ENCODE measurements at regions not wholly inside any gene's neighbourhood (a gene's known extent, or its start where the extent isn't known, plus 50 kb on each side); places are given as distances from the start of the nearest gene placed in this dataset.

DNA sequence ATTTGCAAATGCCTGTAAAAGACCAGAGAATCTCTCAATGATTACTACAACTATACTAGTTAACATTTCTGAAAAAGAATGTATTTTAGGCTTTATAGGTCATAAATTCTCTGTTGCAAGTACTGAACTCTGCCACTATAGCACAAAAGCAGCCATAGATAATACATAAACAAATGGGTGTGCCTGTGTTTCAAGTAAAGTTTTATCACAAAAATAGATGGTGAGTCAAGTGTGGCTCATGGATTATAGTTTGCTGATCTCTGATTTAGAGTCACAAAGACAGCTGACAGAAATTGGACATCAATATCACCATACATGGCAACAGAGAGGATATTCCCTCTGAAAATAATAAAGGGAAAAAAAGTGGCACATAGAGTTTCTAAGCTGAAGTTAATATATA, 68.1 kb downstream of the FSCB start:
- no peak overlapping the region for H3K4me3 ChIP-seq (ENCODE audit: low read depth, low read length)
- in situ Hi-C loops (cut with HindIII; ENCODE audit: low pct_ligation_motif_present, low sequenced_read_pairs), result no loop called here
- TF ChIP-seq, protein P1, sequence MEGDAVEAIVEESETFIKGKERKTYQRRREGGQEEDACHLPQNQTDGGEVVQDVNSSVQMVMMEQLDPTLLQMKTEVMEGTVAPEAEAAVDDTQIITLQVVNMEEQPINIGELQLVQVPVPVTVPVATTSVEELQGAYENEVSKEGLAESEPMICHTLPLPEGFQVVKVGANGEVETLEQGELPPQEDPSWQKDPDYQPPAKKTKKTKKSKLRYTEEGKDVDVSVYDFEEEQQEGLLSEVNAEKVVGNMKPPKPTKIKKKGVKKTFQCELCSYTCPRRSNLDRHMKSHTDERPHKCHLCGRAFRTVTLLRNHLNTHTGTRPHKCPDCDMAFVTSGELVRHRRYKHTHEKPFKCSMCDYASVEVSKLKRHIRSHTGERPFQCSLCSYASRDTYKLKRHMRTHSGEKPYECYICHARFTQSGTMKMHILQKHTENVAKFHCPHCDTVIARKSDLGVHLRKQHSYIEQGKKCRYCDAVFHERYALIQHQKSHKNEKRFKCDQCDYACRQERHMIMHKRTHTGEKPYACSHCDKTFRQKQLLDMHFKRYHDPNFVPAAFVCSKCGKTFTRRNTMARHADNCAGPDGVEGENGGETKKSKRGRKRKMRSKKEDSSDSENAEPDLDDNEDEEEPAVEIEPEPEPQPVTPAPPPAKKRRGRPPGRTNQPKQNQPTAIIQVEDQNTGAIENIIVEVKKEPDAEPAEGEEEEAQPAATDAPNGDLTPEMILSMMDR (IDR thresholded peaks at IDR 0.05; ENCODE audit: low read depth, low read length, missing control alignments), result no peak
- no peaks in the 10 kb centered on the region for H3K27me3 ChIP-seq (replicated peaks)
- H3K36me3 ChIP-seq (replicated peaks), result no peaks in the 10 kb centered on the region
- no peak for DNase-seq
- H3K27ac ChIP-seq, result no peak overlapping the region

DNA sequence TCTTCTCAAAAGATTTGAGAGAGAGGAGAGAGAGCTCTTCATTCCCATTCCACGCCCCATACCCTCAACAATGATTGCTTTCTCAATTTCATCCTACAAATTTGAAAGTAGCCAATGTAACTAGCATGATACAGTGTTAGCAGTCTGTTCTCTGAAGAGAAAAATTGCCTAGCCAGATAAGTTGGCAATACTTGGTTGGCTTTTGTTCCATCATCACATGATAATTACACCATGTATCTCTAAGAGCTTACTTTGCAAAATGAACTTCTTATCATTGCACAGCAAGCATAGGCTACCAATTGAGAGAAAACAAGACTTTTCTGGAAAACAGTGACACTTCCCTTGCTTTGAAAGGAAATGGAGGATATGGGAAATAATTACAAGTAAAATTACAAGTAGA, 68.9 kb downstream of the FSCB start:
- H3K4me3 ChIP-seq (ENCODE audit: low read depth, low read length), result no peak overlapping the region
- DNase-seq, result no peak
- H3K27me3 ChIP-seq (replicated peaks), result no peaks in the 10 kb centered on the region
- H3K36me3 ChIP-seq (replicated peaks), result no peaks in the 10 kb centered on the region
- in situ Hi-C loops (cut with HindIII; ENCODE audit: low pct_ligation_motif_present, low sequenced_read_pairs), result no loop called here
- H3K27ac ChIP-seq, result no peak overlapping the region
- TF ChIP-seq, protein P1 (IDR thresholded peaks at IDR 0.05; ENCODE audit: low read depth, low read length, missing control alignments), result no peak

DNA sequence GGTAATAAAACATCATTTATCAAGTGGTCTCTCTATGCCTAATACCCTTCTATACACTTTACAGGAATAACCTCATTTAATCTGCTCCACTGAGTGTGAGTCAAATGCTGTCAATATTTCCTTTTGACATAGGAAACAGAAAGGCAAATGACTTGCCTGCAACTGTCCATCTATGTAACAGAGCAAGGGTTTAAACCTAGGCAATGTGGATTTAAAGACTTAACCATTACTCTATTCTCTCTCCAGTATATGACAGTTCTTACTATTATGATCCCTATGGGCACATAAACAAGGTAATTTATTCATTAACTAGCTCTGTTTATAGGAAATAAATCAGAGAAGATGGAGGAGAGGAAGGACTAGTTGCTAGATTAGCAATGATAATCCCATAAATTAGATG, 70.6 kb downstream of the FSCB start:
- H3K27me3 ChIP-seq (replicated peaks), result no peaks in the 10 kb centered on the region
- in situ Hi-C loops (cut with HindIII; ENCODE audit: low pct_ligation_motif_present, low sequenced_read_pairs), result no loop called here
- TF ChIP-seq, protein P1 (IDR thresholded peaks at IDR 0.05; ENCODE audit: low read depth, low read length, missing control alignments), result no peak
- DNase-seq, result no peak
- no peak overlapping the region for H3K4me3 ChIP-seq (ENCODE audit: low read depth, low read length)
- H3K27ac ChIP-seq, result no peak overlapping the region
- no peaks in the 10 kb centered on the region for H3K36me3 ChIP-seq (replicated peaks)

DNA sequence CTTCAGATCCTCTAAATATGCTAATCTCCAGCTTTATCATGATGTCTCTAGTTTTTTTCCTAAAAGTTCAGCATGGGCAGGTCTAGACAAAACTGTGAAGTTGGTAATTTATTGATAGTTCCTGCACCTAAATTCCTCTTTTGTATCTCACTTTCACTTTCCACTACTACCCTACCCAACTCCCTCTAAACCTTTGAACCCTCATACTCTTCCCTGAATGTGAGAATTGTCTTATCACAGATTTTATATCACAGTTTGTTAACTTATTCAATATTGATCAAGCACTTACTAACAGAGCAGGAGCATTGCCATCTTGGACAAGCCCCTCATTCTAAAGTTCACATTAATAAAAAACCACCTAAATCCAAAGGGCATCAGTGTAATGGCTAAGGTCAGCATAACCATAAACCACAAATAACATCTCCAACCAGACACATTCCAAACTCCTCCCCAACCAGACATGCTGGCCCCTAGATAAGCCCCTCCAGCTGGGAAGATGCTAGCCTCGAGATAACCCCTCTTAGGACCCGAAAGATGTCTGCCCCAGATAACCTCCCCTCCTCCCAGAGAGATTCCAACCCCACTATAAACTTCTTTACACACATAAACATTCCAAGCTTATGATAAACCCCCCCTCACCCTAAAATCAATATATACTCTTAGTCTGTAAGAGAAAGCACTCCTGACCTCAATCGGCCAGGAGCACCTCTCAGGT, 78.7 kb downstream of the FSCB start:
- Histone ChIP-seq H3K27ac (no peak overlapping the region), H3K36me3 (replicated peaks) (no peaks in the 10 kb centered on the region), H3K4me3 (ENCODE audit: low read depth, low read length) (no peak overlapping the region), H3K27me3 (replicated peaks) (no peaks in the 10 kb centered on the region)
- TF ChIP-seq, protein P1 (IDR thresholded peaks at IDR 0.05; ENCODE audit: low read depth, low read length, missing control alignments), result no peak
- in situ Hi-C loops (cut with HindIII; ENCODE audit: low pct_ligation_motif_present, low sequenced_read_pairs), result no loop called here
- no peak for DNase-seq

DNA sequence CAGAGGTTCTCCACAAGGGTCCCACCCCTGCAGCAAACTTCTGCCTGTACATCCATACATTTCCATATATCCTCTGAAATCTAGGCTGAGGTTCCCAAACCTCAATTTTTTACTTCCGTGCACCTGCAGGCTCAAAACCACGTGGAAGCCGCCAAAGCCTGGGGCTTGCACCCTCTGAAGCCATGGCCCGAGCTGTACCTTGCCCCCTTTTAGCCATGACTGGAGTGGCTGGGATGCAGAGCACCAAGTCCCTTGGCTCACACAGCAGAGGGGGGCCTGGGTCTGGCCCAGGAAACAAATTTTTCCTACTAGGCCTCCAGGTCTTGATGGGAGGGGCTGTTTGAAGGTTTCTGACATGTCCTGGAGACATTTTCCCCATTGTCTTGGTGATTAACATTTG, 84.4 kb downstream of the FSCB start:
- Histone ChIP-seq H3K4me3 (ENCODE audit: low read depth, low read length) (no peak overlapping the region), H3K27me3 (replicated peaks) (no peaks in the 10 kb centered on the region), H3K36me3 (replicated peaks) (no peaks in the 10 kb centered on the region), H3K27ac (no peak overlapping the region)
- DNase-seq, result no peak
- TF ChIP-seq, protein P1 (IDR thresholded peaks at IDR 0.05; ENCODE audit: low read depth, low read length, missing control alignments), result no peak
- in situ Hi-C loops (cut with HindIII; ENCODE audit: low pct_ligation_motif_present, low sequenced_read_pairs), result no loop called here

DNA sequence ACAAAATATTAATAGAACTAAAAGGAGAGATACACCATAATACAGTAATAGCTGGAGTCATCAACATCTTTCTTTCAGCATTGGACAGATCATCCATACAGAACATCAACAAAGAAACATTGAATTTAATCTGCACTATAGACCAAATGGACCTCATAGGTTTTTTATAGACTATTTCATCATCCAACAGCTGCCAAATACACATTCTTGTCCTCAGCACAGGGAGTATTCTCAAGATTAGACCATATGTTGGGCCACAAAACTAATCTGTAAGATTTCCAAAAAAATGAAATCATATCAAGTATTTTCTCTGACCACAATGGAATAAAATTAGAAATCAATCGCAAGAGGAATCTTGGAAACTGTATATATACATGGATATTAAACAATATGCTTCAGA, 86.9 kb downstream of the FSCB start:
- TF ChIP-seq, protein P1 (IDR thresholded peaks at IDR 0.05; ENCODE audit: low read depth, low read length, missing control alignments), result no peak
- no peaks in the 10 kb centered on the region for H3K36me3 ChIP-seq (replicated peaks)
- H3K4me3 ChIP-seq (ENCODE audit: low read depth, low read length), result no peak overlapping the region
- H3K27me3 ChIP-seq (replicated peaks), result no peaks in the 10 kb centered on the region
- in situ Hi-C loops (cut with HindIII; ENCODE audit: low pct_ligation_motif_present, low sequenced_read_pairs), result no loop called here
- H3K27ac ChIP-seq, result no peak overlapping the region
- no peak for DNase-seq
